Omental fat pad (tissue), 3 donors: ENCODE measurements at regions not wholly inside any gene's neighbourhood (a gene's known extent, or its start where the extent isn't known, plus 50 kb on each side); places are given as distances from the start of the nearest gene placed in this dataset.

Source experiments
- ATAC-seq: fragments of 150-250 bp; one replicate; pipeline ENCODE4 v1.9.1; 2016; ENCODE audit warnings: mild to moderate bottlenecking, moderate library complexity; ENCODE audit not compliant: low FRiP score
- DNase-seq: peaks from one replicate; pipeline ENCODE4 v3.0.0-alpha.2; 2019; ENCODE audit warnings: low spot score
- TF ChIP-seq, protein P1 (sequence below), 3 donors: fragments of 450-650 bp; IDR thresholded peaks; one replicate each; pipeline ENCODE4 v1.5.1; 2016 to 2017; ENCODE audit warnings: antibody characterized with exemption in 3 of 3, mild to moderate bottlenecking in 3 of 3, moderate library complexity in 2 of 3

DNA sequence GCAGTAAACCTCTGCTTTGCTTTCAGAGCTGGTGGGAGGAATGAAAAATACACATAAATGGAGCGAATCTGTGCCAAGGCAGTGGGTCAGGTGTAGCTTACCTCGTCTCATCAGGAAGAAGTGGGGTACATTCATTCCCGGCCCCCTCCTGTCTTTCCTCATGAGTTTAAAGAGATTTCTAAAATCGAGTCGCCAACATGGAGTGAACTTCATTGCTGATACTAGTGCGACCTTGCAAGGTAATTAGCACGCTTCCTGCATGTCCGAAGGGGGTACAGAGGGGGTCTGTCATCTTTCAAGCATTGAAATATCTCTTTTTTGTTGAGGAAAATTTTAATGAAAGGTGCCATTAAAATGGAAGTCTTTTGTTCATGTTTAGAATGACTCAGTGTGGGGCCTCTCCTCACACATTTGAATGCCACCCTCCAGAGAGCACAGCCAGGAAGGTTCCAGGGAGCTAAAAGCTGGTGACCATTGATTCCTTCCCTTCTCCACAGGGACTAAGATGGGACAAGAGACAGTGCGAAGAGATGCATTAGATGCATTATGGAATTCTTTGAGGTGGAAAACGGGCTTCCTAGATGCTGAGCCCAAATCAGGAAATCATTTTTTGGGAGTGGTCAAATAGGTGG, 114.2 kb downstream of the IRX1 start:
- TF ChIP-seq, protein P1, sequence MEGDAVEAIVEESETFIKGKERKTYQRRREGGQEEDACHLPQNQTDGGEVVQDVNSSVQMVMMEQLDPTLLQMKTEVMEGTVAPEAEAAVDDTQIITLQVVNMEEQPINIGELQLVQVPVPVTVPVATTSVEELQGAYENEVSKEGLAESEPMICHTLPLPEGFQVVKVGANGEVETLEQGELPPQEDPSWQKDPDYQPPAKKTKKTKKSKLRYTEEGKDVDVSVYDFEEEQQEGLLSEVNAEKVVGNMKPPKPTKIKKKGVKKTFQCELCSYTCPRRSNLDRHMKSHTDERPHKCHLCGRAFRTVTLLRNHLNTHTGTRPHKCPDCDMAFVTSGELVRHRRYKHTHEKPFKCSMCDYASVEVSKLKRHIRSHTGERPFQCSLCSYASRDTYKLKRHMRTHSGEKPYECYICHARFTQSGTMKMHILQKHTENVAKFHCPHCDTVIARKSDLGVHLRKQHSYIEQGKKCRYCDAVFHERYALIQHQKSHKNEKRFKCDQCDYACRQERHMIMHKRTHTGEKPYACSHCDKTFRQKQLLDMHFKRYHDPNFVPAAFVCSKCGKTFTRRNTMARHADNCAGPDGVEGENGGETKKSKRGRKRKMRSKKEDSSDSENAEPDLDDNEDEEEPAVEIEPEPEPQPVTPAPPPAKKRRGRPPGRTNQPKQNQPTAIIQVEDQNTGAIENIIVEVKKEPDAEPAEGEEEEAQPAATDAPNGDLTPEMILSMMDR (IDR thresholded peaks at IDR 0.05) = no peak
- DNase-seq = no peak
- no peak for ATAC-seq

DNA sequence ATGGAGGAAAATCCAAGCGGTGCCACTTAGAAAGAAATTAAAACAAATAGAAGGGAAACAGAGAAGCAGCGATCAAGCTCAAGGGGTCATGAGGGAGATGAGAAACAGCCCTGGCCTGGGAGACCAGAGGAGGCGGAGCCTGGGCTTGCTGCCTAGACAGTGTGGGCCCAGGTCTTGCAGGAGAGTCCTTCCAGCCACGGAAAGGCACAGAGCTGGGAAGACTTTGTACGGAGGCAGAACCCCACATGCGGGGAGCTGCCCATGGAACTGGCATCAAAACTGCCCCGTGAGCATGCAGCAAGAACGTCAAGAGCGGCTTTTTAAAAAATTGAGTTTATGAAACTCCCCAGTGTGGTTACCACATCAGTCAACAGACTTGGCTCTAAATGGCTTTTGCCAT, 119.4 kb downstream of the IRX1 start:
- ATAC-seq = no peak
- TF ChIP-seq, protein P1 (IDR thresholded peaks at IDR 0.05) = no peak
- DNase-seq = no peak

DNA sequence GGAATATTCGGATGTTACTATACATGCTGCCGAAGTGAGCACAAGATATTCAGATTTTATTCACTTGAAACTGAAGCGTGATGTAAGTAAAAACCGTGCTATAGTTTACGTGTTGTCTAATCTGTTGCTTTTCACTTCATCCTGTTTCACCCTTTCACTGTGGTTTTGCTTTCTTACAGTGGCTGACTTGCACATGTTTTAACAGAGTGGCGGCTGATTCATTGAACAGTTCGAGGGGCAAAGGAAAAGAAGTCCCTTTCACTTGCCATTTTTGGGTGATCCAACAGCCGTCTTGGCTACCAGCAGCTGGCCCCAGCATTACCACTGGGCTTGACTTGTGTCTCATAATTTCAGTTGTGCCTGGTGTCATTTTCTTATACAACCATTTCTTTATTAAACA, 134.0 kb downstream of the IRX1 start:
- no peak for ATAC-seq
- TF ChIP-seq, protein P1 (IDR thresholded peaks at IDR 0.05) = no peak
- DNase-seq = no peak

DNA sequence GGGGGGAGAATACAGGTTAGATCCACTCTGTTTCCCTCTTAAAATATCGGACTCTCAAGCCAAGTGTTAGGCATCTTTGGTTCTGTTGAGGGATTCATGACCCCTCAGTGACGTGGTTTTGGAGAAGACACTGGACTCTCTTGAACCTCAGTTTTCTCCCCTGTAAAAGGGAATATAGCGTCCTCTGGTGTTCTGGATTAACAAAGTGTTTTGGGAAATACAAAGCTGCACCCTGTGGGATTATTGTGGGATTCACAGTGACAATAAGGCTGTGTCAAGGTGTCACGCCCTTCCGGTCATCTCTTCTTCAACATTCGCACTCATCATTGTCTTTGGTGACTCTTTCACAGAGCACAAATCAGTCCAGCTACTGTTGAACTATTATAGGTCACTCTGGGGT, 139.0 kb downstream of the IRX1 start:
- ATAC-seq = no peak
- DNase-seq = no peak
- TF ChIP-seq, protein P1 (IDR thresholded peaks at IDR 0.05) = no peak

DNA sequence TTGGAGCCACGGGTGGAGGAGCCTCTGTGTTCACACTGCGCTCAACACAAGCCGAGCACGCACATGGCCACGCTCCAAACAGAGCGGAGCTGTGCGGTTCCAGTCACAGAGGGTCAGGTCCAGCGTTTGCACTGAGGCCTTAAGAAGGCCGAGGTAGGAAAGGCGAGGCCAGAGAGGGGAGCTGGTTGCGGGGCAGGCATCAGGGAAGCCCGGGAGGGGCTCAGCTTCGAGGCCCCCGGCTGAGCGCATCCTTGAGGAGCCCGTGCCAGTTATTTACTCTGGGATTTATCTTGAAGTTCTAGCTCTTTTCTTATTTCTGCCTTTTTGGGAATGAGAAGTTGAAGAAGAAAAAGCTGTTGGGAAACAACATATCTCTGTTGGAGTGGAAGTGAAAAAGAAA, 140.8 kb downstream of the IRX1 start:
- DNase-seq (no peak), ATAC-seq (no peak)
- TF ChIP-seq, protein P1 (IDR thresholded peaks at IDR 0.05) = no peak

DNA sequence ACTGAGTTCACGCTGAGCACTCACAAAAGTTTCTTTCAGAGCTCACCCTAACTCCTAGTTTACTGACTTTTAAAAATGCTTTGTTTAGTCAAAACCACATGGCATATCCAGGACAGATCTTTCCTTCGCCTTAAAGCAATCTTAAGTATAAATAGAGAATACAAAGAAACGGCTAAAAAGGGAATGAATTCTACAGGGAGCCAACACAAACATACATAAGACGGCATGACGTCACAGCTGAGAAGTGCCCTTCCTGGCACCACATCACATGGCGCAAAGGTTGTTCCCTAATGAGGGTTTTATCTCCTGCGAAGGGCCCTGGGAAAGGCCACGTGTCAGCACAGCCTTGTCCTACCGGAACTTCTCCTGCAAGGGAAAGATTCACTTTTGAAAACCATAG, 141.3 kb downstream of the IRX1 start:
- DNase-seq = no peak
- TF ChIP-seq, protein P1 (IDR thresholded peaks at IDR 0.05) = no peak
- ATAC-seq = no peak

DNA sequence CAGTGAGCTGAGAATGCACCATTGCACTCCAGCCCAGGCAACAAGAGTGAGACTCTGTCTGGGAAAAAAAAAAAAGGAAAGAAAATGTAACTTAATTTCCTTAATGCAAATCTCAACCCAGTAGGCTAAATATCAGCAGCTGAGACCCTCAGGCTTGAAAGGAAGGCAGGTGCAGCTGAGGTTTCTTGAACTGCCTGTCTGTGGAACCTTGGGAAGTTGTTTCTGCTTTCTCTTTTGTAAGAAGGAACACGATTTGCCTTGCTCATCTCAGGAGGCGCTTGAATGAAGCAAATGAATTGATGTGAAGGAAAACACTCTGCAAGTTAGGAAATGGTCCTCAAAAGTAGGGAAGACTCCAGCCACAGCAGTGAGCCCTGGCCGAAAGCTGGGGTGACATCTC, 143.3 kb downstream of the IRX1 start:
- TF ChIP-seq, protein P1 (IDR thresholded peaks at IDR 0.05) = no peak
- DNase-seq (no peak), ATAC-seq (no peak)
